OCI-LY1 (cell line): ENCODE measurements at regions not wholly inside any gene's neighbourhood (a gene's known extent, or its start where the extent isn't known, plus 50 kb on each side); places are given as distances from the start of the nearest gene placed in this dataset.

Experiments
- EZH2 ChIP-seq: fragments of 200-600 bp; sonication (generic), shearing (Covaris generic); IDR thresholded peaks from 2 replicates; pipeline ENCODE4 v1.8.0; 2017; ENCODE audit warnings: borderline replicate concordance, mixed run types, mild to moderate bottlenecking, antibody characterized with exemption, low read length, moderate library complexity, mixed read lengths
- TF ChIP-seq, protein P1 (sequence below): fragments of 200-600 bp; sonication (generic), shearing (Covaris generic); IDR thresholded peaks from 2 replicates; pipeline ENCODE4 v1.5.1; 2017; ENCODE audit warnings: mild to moderate bottlenecking, antibody characterized with exemption, low read length, moderate library complexity, mixed read lengths

DNA sequence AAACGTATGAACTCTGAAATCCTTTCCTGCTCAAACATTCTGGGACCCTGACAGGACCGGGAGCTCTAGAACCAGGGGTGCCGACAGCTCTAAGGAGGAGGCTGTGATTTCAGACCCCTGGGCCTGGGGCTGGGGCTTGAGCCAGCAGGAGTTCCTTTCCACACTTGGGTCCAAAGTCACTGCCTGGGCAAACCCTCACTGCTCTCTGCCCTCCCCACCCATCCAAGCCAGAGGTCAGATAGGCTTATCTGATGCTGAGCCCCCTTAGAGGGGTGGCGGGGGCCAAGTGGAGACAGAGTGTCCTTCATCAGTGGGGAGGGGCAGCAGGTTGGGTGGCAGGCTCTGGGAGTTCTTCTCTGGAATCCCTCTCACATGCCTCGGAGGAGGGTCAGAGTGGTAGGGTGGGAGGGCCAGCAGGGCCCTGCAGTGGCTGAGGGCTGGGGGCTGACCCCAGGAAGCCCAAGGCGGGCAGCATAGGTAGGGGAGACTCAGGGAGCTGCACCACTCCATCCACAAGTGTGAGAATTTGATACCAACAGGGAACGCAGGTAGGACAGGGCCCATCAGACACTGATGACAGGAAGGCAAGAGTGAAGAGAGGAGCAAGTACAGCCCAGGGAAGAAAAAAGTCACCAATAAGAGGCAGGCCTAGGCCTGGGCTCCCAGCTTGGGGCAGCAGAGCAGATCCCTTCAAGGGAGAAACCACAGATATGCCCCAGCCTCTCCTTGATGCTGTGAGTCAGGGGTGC is 121.0 kb downstream of the MRPL14 start:
- TF ChIP-seq, protein P1, sequence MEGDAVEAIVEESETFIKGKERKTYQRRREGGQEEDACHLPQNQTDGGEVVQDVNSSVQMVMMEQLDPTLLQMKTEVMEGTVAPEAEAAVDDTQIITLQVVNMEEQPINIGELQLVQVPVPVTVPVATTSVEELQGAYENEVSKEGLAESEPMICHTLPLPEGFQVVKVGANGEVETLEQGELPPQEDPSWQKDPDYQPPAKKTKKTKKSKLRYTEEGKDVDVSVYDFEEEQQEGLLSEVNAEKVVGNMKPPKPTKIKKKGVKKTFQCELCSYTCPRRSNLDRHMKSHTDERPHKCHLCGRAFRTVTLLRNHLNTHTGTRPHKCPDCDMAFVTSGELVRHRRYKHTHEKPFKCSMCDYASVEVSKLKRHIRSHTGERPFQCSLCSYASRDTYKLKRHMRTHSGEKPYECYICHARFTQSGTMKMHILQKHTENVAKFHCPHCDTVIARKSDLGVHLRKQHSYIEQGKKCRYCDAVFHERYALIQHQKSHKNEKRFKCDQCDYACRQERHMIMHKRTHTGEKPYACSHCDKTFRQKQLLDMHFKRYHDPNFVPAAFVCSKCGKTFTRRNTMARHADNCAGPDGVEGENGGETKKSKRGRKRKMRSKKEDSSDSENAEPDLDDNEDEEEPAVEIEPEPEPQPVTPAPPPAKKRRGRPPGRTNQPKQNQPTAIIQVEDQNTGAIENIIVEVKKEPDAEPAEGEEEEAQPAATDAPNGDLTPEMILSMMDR = no peak
- TF ChIP-seq EZH2 = no peak
